ENCODE measurements at regions not wholly inside any gene's neighbourhood (a gene's known extent, or its start where the extent isn't known, plus 50 kb on each side); places are given as distances from the start of the nearest gene placed in this dataset. TPM values are rescaled to one million over a fixed set of nuclear protein-coding genes. Genes with fewer than 3 reads are reported as not detected.

DNA sequence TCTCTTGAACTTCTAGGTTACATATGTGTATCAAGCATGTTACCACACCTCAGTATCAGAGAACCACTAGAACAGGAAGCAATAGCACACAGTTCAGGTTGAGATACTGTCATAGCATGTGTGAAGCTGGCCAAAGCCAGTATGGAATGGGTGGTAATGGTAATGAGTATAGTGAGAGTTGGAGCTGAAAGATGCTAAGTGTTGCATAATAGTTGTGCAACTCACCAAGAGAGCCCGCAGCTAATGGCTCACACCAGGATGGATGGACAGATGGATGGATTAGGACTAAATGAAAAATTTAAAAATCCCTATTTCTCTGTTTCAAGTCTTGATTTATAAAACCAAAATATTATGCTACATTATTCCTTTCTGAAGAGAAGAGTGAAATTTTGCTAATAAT is 53.4 kb upstream of the KCNN2 start:
- Histone ChIP-seq H3K36me3 (no peaks in the 10 kb centered on the region), H3K4me1 (no peaks in the 10 kb centered on the region), H3K9me3 (no peaks in the 10 kb centered on the region), H3K27me3 (no peaks in the 10 kb centered on the region), H3K4me3 (no peak overlapping the region), H3K27ac (no peak overlapping the region)
- 90 to 95% methylated on average over 1 of the region's 1 CpG for WGBS, 2 donors
- no peak for DNase-seq (ENCODE audit: low spot score in 2 of 2)
- TF ChIP-seq EP300 (IDR thresholded peaks at IDR 0.05) (no peak), POLR2A (IDR thresholded peaks at IDR 0.05) (no peak)

DNA sequence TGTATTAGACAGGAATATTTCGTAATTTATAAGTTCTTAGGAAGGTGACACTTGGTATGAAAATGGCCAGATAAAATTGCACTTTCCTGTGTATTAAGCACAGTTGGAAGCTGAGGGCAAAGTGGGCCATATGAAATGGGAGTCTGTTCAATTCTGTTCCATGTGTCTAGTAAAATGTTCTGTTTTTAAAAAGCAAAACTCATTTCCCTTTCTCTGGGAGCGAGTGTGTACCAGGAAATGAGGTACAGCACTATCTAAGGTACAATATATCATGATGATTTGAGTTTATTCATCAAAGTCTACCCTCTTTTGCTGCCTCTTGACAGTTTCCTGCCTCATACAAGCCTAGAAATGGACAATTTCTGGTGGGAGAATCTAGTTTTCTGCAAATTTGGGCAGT is 51.2 kb upstream of the KCNN2 start:
- Histone ChIP-seq H3K4me3 (no peak overlapping the region), H3K36me3 (no peaks in the 10 kb centered on the region), H3K27me3 (no peaks in the 10 kb centered on the region), H3K9me3 (no peaks in the 10 kb centered on the region), H3K4me1 (no peaks in the 10 kb centered on the region), H3K27ac (no peak overlapping the region)
- 80 to 83% methylated on average over 2 of the region's 2 CpGs for WGBS, 2 donors
- DNase-seq (ENCODE audit: low spot score in 2 of 2) = no peak
- no peak for TF ChIP-seq EP300 (IDR thresholded peaks at IDR 0.05)

DNA sequence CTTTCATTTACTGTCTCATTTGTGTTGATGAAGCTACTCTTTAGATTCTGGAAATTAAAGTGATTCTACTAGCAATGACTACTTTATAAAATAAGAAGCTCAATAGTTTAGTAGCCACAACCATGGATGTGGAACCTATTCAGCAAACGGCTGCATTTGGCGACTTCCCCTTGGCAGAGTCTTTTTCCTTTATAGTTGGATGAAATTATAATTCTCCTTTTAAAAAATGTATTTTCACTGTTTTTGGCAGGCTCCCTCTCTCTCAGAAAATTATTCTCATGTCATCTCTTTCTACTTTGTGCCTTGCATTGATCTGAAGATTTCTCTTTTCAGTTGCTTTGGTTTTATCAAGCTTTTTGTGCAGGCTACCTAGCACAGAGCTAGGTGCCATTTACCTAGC is 50.6 kb upstream of the KCNN2 start:
- Histone ChIP-seq H3K9me3 (no peaks in the 10 kb centered on the region), H3K4me1 (no peaks in the 10 kb centered on the region), H3K36me3 (no peaks in the 10 kb centered on the region), H3K27ac (no peak overlapping the region), H3K4me3 (no peak overlapping the region), H3K27me3 (no peaks in the 10 kb centered on the region)
- DNase-seq (ENCODE audit: low spot score in 2 of 2) = no peak
- WGBS, 2 donors = 74 to 77% methylated on average over 2 of the region's 2 CpGs
- TF ChIP-seq POLR2A (IDR thresholded peaks at IDR 0.05) = no peak
- TF ChIP-seq, protein P1, sequence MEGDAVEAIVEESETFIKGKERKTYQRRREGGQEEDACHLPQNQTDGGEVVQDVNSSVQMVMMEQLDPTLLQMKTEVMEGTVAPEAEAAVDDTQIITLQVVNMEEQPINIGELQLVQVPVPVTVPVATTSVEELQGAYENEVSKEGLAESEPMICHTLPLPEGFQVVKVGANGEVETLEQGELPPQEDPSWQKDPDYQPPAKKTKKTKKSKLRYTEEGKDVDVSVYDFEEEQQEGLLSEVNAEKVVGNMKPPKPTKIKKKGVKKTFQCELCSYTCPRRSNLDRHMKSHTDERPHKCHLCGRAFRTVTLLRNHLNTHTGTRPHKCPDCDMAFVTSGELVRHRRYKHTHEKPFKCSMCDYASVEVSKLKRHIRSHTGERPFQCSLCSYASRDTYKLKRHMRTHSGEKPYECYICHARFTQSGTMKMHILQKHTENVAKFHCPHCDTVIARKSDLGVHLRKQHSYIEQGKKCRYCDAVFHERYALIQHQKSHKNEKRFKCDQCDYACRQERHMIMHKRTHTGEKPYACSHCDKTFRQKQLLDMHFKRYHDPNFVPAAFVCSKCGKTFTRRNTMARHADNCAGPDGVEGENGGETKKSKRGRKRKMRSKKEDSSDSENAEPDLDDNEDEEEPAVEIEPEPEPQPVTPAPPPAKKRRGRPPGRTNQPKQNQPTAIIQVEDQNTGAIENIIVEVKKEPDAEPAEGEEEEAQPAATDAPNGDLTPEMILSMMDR (IDR thresholded peaks at IDR 0.05) = no peak
- TF ChIP-seq EP300 (IDR thresholded peaks at IDR 0.05) = no peak

DNA sequence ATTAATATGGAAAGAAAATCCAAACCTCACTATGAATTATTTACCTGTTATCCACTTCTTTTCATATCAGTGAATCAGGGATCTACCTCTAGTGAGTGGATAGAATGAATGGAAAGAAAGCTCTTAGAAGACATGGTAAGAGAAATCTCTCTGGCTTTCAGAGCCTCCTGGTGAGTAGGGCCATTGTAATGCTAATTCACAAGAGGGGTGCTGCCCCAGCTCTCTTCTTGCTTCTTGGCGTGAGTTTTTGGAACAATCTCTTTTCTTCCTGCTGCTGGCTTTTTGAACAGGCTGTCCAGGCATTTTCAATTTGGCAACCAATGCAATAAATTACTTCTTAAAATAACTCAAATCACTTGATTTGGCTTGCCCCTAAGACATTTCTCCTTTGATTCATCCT is 49.9 kb upstream of the KCNN2 start:
- no peak for DNase-seq (ENCODE audit: low spot score in 2 of 2)
- WGBS, 2 donors = 16 to 27% methylated on average over 1 of the region's 1 CpG
- no peak for TF ChIP-seq EP300 (IDR thresholded peaks at IDR 0.05)
- TF ChIP-seq POLR2A (IDR thresholded peaks at IDR 0.05) = no peak
- TF ChIP-seq, protein P1 (IDR thresholded peaks at IDR 0.05) = no peak
- Histone ChIP-seq H3K9me3 (no peaks in the 10 kb centered on the region), H3K4me1 (no peaks in the 10 kb centered on the region), H3K27me3 (no peaks in the 10 kb centered on the region), H3K36me3 (no peaks in the 10 kb centered on the region), H3K27ac (no peak overlapping the region), H3K4me3 (no peak overlapping the region)

Small RNA genes in the stretch of these regions (small RNA-seq; reads per million reads assigned to genes)
- not detected for gene RN7SKP89

Data from tibial nerve (tissue), 4 donors.